B cell (primary cell): ENCODE measurements at regions not wholly inside any gene's neighbourhood (a gene's known extent, or its start where the extent isn't known, plus 50 kb on each side); places are given as distances from the start of the nearest gene placed in this dataset.

Experiments
- ATAC-seq: fragments of 200-7000 bp; cut with Tn5 transposase; one replicate; pipeline ENCODE4 v1.10.0; 2021; ENCODE audit warnings: low read depth, mild to moderate bottlenecking, moderate number of reproducible peaks, moderate library complexity
- CTCF ChIA-PET: fragments of 350-600 bp; sonication (Branson Sonifier 250); formaldehyde crosslinking; loops from one replicate; lab custom pipeline; 2021; ENCODE audit warnings: antibody characterized with exemption, inconsistent platforms; lab: Charles Lee
- POLR2A ChIA-PET: fragments of 350-600 bp; sonication (Branson Sonifier 250); formaldehyde crosslinking; loops from one replicate; lab custom pipeline; 2021; ENCODE audit warnings: antibody characterized with exemption; lab: Charles Lee
- DNase-seq: peaks from one replicate; pipeline ENCODE4 v3.0.0; 2013
- H2AFZ ChIP-seq: 2 replicates; pipeline ENCODE4 v1.6.1; 2012; ENCODE audit warnings: mild to moderate bottlenecking, low read depth, low read length; ENCODE audit not compliant: insufficient read depth, poor library complexity, severe bottlenecking
- H3K27ac ChIP-seq, 2 donors: 1 replicate in 1 of 2; 2 replicates in 1 of 2; pipeline ENCODE4 v1.5.1; 2012 to 2013; ENCODE audit warnings: low read length in 2 of 2, mild to moderate bottlenecking in 2 of 2, moderate library complexity in 1 of 2
- H3K27me3 ChIP-seq, 4 experiments: fragments of 200-600 bp in 1 of 4; sonication (generic) in 1 of 4; replicated peaks in 1 of 4; 1 replicate in 2 of 4; 2 replicates in 2 of 4; pipeline versions ENCODE4 v1.6.1 to v1.7.0; 2013 to 2016; ENCODE audit warnings: low read length in 3 of 4, mild to moderate bottlenecking in 2 of 4, mixed read lengths in 1 of 4, moderate library complexity in 1 of 4; ENCODE audit not compliant: insufficient read depth in 4 of 4, control insufficient read depth in 3 of 4; ENCODE audit errors: control extremely low read depth in 1 of 4
- H3K36me3 ChIP-seq, 2 experiments: replicated peaks in 1 of 2; 1 replicate in 1 of 2; 2 replicates in 1 of 2; pipeline versions ENCODE4 v1.6.1 to v1.7.1; 2013; ENCODE audit warnings: low read length in 1 of 2; ENCODE audit not compliant: insufficient read depth in 2 of 2, control insufficient read depth in 1 of 2; ENCODE audit errors: control extremely low read depth in 1 of 2, extremely low read depth in 1 of 2
- H3K4me1 ChIP-seq, 2 donors: fragments of 200-600 bp in 1 of 2; sonication (generic) in 1 of 2; 1 replicate in 1 of 2; 2 replicates in 1 of 2; pipeline versions ENCODE4 v1.5.1 to v1.6.1; 2013 to 2017; ENCODE audit warnings: low read length in 2 of 2; ENCODE audit not compliant: control insufficient read depth in 2 of 2, insufficient read depth in 2 of 2
- H3K4me2 ChIP-seq: replicated peaks from 2 replicates; pipeline ENCODE3; 2012; ENCODE audit warnings: mild to moderate bottlenecking, low read depth, low read length; ENCODE audit not compliant: poor library complexity, severe bottlenecking
- H3K4me3 ChIP-seq, 5 experiments: fragments of 200-600 bp in 1 of 5; sonication (generic) in 1 of 5; 1 replicate in 3 of 5; 2 replicates in 2 of 5; pipeline versions ENCODE4 v1.5.1 to v1.7.0; 2011 to 2016; ENCODE audit warnings: low read length in 4 of 5, mild to moderate bottlenecking in 4 of 5, low read depth in 2 of 5, control low read depth in 1 of 5, moderate library complexity in 1 of 5; ENCODE audit not compliant: insufficient read depth in 1 of 5; ENCODE audit errors: control extremely low read depth in 1 of 5, extremely low read depth in 1 of 5
- H3K79me2 ChIP-seq: fragments of 200-600 bp; sonication (generic); one replicate; pipeline ENCODE4 v1.6.0; 2016; ENCODE audit warnings: low read length; ENCODE audit not compliant: control insufficient read depth, insufficient read depth
- H3K9ac ChIP-seq: fragments of 200-600 bp; sonication (generic); 2 replicates; pipeline ENCODE4 v1.6.1; 2017; ENCODE audit warnings: mild to moderate bottlenecking, low read length, moderate library complexity
- H3K9me3 ChIP-seq, 3 donors: one replicate each; pipeline versions ENCODE4 v1.6.1 to v1.7.1; 2013; ENCODE audit warnings: low read length in 2 of 3; ENCODE audit not compliant: control insufficient read depth in 2 of 3, insufficient read depth in 1 of 3; ENCODE audit errors: control extremely low read depth in 1 of 3
- H4K20me1 ChIP-seq: 2 replicates; pipeline ENCODE4 v1.6.0; 2012; ENCODE audit warnings: mild to moderate bottlenecking, low read length; ENCODE audit not compliant: insufficient read depth, control insufficient read depth, poor library complexity, severe bottlenecking
- H3K27ac Mint-ChIP-seq: one replicate; pipeline ENCODE4 v1.8.0; 2021; ENCODE audit warnings: mixed read lengths
- H3K27me3 Mint-ChIP-seq: one replicate; pipeline ENCODE4 v1.8.0; 2021; ENCODE audit warnings: mixed read lengths
- H3K4me1 Mint-ChIP-seq: one replicate; pipeline ENCODE4 v1.8.0; 2021; ENCODE audit warnings: mixed read lengths
- H3K4me3 Mint-ChIP-seq: one replicate; pipeline ENCODE4 v1.8.0; 2021; ENCODE audit warnings: mixed read lengths
- H3K9me3 Mint-ChIP-seq: one replicate; pipeline ENCODE4 v1.8.0; 2022; ENCODE audit warnings: mixed read lengths; ENCODE audit not compliant: insufficient read depth
- EZH2 ChIP-seq: IDR thresholded peaks from 2 replicates; pipeline ENCODE4 v1.6.1; 2012; ENCODE audit warnings: borderline replicate concordance, low read depth, mild to moderate bottlenecking, moderate library complexity, low read length; ENCODE audit not compliant: insufficient read depth, poor library complexity, severe bottlenecking
- WGBS: methylation state at CpG from one replicate; pipeline ENCODE4 v1.1.5; 2013; ENCODE audit warnings: missing lambda C conversion rate; ENCODE audit not compliant: insufficient coverage; 5-methylcytosine and 5-hydroxymethylcytosine counted together
- intact Hi-C: fragments of 100-400 bp; cut with micrococcal nuclease; formaldehyde crosslinking; loops from one replicate; pipeline ENCODE4 v1.10.0; 2022
- TF ChIP-seq, protein P1 (sequence below): fragments of 200-600 bp; IDR thresholded peaks from one replicate; pipeline ENCODE4 v1.8.0; 2022; ENCODE audit warnings: antibody characterized with exemption, mild to moderate bottlenecking

DNA sequence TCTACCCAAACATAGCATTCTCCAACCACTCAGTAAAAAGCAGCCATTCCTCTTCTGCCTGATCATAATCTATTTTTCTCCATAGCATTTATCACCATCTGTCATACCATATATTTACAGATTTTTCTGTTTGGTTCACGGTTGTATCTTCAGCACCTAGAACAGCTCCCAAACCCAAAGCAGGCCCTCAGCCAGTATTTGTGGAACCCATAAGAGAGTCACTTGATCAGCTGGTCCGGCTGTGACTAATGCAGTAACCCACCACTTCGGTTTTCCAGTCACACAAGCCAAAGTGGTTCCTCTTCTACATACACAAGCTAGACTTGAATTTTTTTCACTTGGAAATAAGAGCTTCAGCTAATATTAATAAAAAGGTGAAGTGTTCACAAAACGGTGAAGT is 511.6 kb upstream of the CELF4 start:
- intact Hi-C loops = no loop called here
- Histone ChIP-seq H3K36me3 (no peaks in the 10 kb centered on the region), H3K9ac (no peak overlapping the region), H2AFZ (no peak overlapping the region), H3K27ac (no peak overlapping the region), H3K4me1 (no peaks in the 10 kb centered on the region), H3K4me2 (no peak overlapping the region), H3K4me3 (no peak overlapping the region), H3K27me3 (no peaks in the 10 kb centered on the region), H3K9me3 (peaks cover 1 to 3% (median 2%) of the 10 kb centered on the region in 3 donors), H3K79me2 (no peaks in the 10 kb centered on the region), H4K20me1 (no peaks in the 10 kb centered on the region)
- ChIA-PET CTCF (no interaction called here), POLR2A (no interaction called here)
- no peak overlapping the region for H3K27ac Mint-ChIP-seq
- H3K27me3 Mint-ChIP-seq = no peaks in the 10 kb centered on the region
- no peaks in the 10 kb centered on the region for H3K4me1 Mint-ChIP-seq
- H3K9me3 Mint-ChIP-seq = no peaks in the 10 kb centered on the region
- no peak overlapping the region for H3K4me3 Mint-ChIP-seq
- DNase-seq (no peak), ATAC-seq (no peak)
- WGBS = 75% methylated on average over 1 of the region's 4 CpGs
- TF ChIP-seq, protein P1, sequence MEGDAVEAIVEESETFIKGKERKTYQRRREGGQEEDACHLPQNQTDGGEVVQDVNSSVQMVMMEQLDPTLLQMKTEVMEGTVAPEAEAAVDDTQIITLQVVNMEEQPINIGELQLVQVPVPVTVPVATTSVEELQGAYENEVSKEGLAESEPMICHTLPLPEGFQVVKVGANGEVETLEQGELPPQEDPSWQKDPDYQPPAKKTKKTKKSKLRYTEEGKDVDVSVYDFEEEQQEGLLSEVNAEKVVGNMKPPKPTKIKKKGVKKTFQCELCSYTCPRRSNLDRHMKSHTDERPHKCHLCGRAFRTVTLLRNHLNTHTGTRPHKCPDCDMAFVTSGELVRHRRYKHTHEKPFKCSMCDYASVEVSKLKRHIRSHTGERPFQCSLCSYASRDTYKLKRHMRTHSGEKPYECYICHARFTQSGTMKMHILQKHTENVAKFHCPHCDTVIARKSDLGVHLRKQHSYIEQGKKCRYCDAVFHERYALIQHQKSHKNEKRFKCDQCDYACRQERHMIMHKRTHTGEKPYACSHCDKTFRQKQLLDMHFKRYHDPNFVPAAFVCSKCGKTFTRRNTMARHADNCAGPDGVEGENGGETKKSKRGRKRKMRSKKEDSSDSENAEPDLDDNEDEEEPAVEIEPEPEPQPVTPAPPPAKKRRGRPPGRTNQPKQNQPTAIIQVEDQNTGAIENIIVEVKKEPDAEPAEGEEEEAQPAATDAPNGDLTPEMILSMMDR = no peak
- no peak for TF ChIP-seq EZH2

DNA sequence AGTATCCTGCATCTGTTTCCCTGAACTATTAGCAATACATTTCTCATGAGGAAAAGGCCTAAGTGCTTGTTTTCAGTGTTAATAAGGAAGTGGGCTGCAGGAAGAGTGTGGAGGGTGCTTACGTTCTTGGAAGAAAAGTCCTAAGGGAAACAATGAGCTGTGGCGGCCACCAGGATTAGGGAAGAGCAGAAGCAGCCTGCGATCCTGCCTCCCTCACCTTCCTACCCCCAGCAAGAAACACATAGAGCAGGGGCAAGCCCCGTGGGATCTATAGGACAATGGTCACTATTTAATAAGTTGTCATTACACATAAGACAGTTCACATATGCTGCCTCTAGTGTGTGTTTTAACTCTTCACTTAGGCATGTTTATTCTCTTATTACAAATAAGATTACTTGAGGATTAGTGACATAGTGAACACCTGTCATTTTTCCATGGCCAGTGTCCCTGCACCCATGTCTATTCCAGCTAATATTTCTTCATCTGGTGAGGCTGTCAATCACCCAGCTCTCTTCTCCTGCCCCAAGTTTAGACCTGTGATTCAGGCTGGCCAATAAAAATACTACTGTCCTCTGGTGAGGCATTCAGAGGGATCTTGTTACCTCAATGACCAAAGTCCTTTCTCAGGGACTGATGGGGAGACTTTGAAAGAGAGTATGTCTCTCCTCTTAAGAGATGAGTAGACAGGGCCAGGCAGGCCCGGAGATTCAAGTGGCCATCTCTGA is 510.9 kb upstream of the CELF4 start:
- 100% methylated on average over 1 of the region's 5 CpGs for WGBS
- CTCF ChIA-PET = no interaction called here
- no peaks in the 10 kb centered on the region for H4K20me1 ChIP-seq
- H3K27ac ChIP-seq = no peak overlapping the region
- no peak overlapping the region for H3K9ac ChIP-seq
- H3K9me3 Mint-ChIP-seq = no peaks in the 10 kb centered on the region
- H3K9me3 ChIP-seq = peaks cover 1 to 3% (median 2%) of the 10 kb centered on the region in 3 donors
- H3K27me3 ChIP-seq = no peaks in the 10 kb centered on the region
- no peaks in the 10 kb centered on the region for H3K4me1 ChIP-seq
- no peaks in the 10 kb centered on the region for H3K4me1 Mint-ChIP-seq
- ATAC-seq (no peak), DNase-seq (no peak)
- no peak for TF ChIP-seq EZH2
- TF ChIP-seq, protein P1 = no peak
- H3K36me3 ChIP-seq = no peaks in the 10 kb centered on the region
- H3K4me2 ChIP-seq = no peak overlapping the region
- H3K79me2 ChIP-seq = no peaks in the 10 kb centered on the region
- no peak overlapping the region for H2AFZ ChIP-seq
- H3K4me3 Mint-ChIP-seq = no peak overlapping the region
- H3K27ac Mint-ChIP-seq = no peak overlapping the region
- intact Hi-C loops = no loop called here
- H3K4me3 ChIP-seq = no peak overlapping the region
- POLR2A ChIA-PET = no interaction called here
- H3K27me3 Mint-ChIP-seq = no peaks in the 10 kb centered on the region
